HepG2 (cell line): ENCODE measurements at regions not wholly inside any gene's neighbourhood (a gene's known extent, or its start where the extent isn't known, plus 50 kb on each side); places are given as distances from the start of the nearest gene placed in this dataset.

Experiments
- ATAC-seq: fragments of 200-7000 bp; cut with Tn5 transposase; 3 replicates; pipeline ENCODE4 v1.9.1; 2020; ENCODE audit warnings: mild to moderate bottlenecking, moderate library complexity
- BruUV-seq: library from RNA; stranded (reverse); fragments of 400-500 nt; replicated peaks from 2 replicates; lab custom pipeline; 2021; lab: Mats Ljungman, UMichigan
- CTCF ChIA-PET: fragments of 300-600 bp; formaldehyde crosslinking; extraction: SDS; loops from one replicate; lab custom pipeline; 2021; ENCODE audit warnings: low total read pairs, inconsistent platforms, low intra/inter-chr PET ratio; lab: Yijun Ruan, JAX
- POLR2A ChIA-PET: fragments of 350-600 bp; sonication (Branson Sonifier 250); formaldehyde crosslinking; loops from one replicate; lab custom pipeline; 2020; ENCODE audit warnings: antibody characterized with exemption, inconsistent platforms; lab: Yijun Ruan, JAX
- DNase-seq: peaks from one replicate; pipeline ENCODE4 v3.0.0-alpha.2; 2015; ENCODE audit warnings: low spot score
- FAIRE-seq: peaks from 3 replicates; lab custom pipeline; 2011; peaks lifted over from hg19 to GRCh38; lab: Jason Lieb, UNC
- H2AFZ ChIP-seq: one replicate; pipeline ENCODE4 v1.6.1; 2011; ENCODE audit warnings: low read length, inconsistent platforms
- H3K27ac ChIP-seq: fragments of 300-600 bp; 3 replicates; pipeline ENCODE4 v1.8.0; 2011; ENCODE audit warnings: mixed run types, mild to moderate bottlenecking, mixed read lengths, low read length, inconsistent platforms; ENCODE audit not compliant: insufficient read depth; ENCODE audit errors: extremely low read length
- H3K27me3 ChIP-seq, 2 experiments: fragments of 200-600 bp in 1 of 2; 2 replicates in 1 of 2; 3 replicates in 1 of 2; pipeline versions ENCODE4 v1.6.0 to v1.8.0; 2011; ENCODE audit warnings: low read length in 2 of 2, mild to moderate bottlenecking in 2 of 2, moderate library complexity in 2 of 2, inconsistent platforms in 1 of 2; ENCODE audit not compliant: insufficient read depth in 2 of 2, control insufficient read depth in 1 of 2
- H3K36me3 ChIP-seq, 2 experiments: fragments of 200-600 bp in 1 of 2; replicated peaks in 1 of 2; 2 replicates in 1 of 2; 3 replicates in 1 of 2; pipeline versions ENCODE4 v1.5.1 to v1.8.0; 2011; ENCODE audit warnings: low read length in 2 of 2, inconsistent platforms in 1 of 2; ENCODE audit not compliant: insufficient read depth in 2 of 2, control insufficient read depth in 1 of 2
- H3K4me1 ChIP-seq: 2 replicates; pipeline ENCODE4 v1.5.1; 2012; ENCODE audit warnings: low read length, inconsistent platforms; ENCODE audit not compliant: insufficient read depth
- H3K4me2 ChIP-seq: 2 replicates; pipeline ENCODE4 v1.6.0; 2011; ENCODE audit warnings: low read depth, low read length, inconsistent platforms
- H3K4me3 ChIP-seq, 3 experiments: fragments of 200-600 bp in 1 of 3; sonication (generic), shearing (Covaris generic) in 1 of 3; replicated peaks in 1 of 3; 2 replicates each; pipeline ENCODE4 v1.5.1; 2011 to 2016; ENCODE audit warnings: low read length in 3 of 3, inconsistent platforms in 2 of 3, low read depth in 2 of 3, mild to moderate bottlenecking in 2 of 3, control low read depth in 1 of 3, mixed read lengths in 1 of 3; ENCODE audit not compliant: insufficient read depth in 1 of 3
- H3K79me2 ChIP-seq: one replicate; pipeline ENCODE4 v1.6.1; 2011; ENCODE audit warnings: low read length, inconsistent platforms; ENCODE audit not compliant: insufficient read depth
- H3K9ac ChIP-seq: 2 replicates; pipeline ENCODE4 v1.6.0; 2011; ENCODE audit warnings: mild to moderate bottlenecking, low read depth, low read length, inconsistent platforms; ENCODE audit not compliant: insufficient read depth
- H3K9me3 ChIP-seq: 2 replicates; pipeline ENCODE4 v1.5.1; 2012; ENCODE audit warnings: mild to moderate bottlenecking, low read length
- H4K20me1 ChIP-seq: 2 replicates; pipeline ENCODE4 v1.6.0; 2011; ENCODE audit warnings: inconsistent platforms, mild to moderate bottlenecking, low read length, moderate library complexity; ENCODE audit not compliant: insufficient read depth
- CBX2 ChIP-seq, 2 experiments: fragments of 200-600 bp in 1 of 2; sonication (generic); formaldehyde crosslinking in 1 of 2; IDR thresholded peaks; 2 replicates each; pipeline versions ENCODE4 v1.7.0 to v1.8.1; 2018 to 2022; ENCODE audit warnings: low read depth in 2 of 2, low read length in 1 of 2, mild to moderate bottlenecking in 1 of 2, missing genetic modification reagents in 1 of 2
- FOXM1 ChIP-seq: sonication (generic); formaldehyde crosslinking; IDR thresholded peaks from 2 replicates; pipeline ENCODE4 v1.5.0; 2020; ENCODE audit warnings: missing genetic modification reagents
- GTF3A ChIP-seq: sonication (generic); formaldehyde crosslinking; conservative IDR thresholded peaks from 2 replicates; pipeline ENCODE4 v1.4.0; 2020; ENCODE audit warnings: mild to moderate bottlenecking, missing genetic modification reagents
- KDM5A ChIP-seq: fragments of 200-600 bp; sonication (generic); IDR thresholded peaks from 2 replicates; pipeline ENCODE4 v1.7.0; 2018; ENCODE audit warnings: antibody characterized with exemption, mild to moderate bottlenecking, low read length, borderline replicate concordance
- KDM5B ChIP-seq: sonication (generic); formaldehyde crosslinking; IDR thresholded peaks from 2 replicates; pipeline ENCODE4 v1.4.0; 2020; ENCODE audit warnings: missing genetic modification reagents, mild to moderate bottlenecking, borderline replicate concordance
- MXD3 ChIP-seq: IDR thresholded peaks from 2 replicates; pipeline ENCODE4 v1.6.1; 2016; ENCODE audit warnings: mild to moderate bottlenecking, missing biosample characterization, missing genetic modification reagents
- RAD21 ChIP-seq: fragments of 450-650 bp; formaldehyde crosslinking; IDR thresholded peaks from 2 replicates; pipeline ENCODE4 v1.5.0; 2020; ENCODE audit warnings: mild to moderate bottlenecking
- SNAPC2 ChIP-seq: sonication (generic); formaldehyde crosslinking; IDR thresholded peaks from 2 replicates; pipeline ENCODE4 v1.8.1; 2022; ENCODE audit warnings: mild to moderate bottlenecking, missing genetic modification reagents
- TERF1 ChIP-seq: sonication (generic); formaldehyde crosslinking; IDR thresholded peaks from 2 replicates; pipeline ENCODE4 v1.8.0; 2022; ENCODE audit warnings: mild to moderate bottlenecking, missing genetic modification reagents, moderate library complexity
- ZBTB37 ChIP-seq: sonication (generic); formaldehyde crosslinking; IDR thresholded peaks from 2 replicates; pipeline ENCODE4 v1.4.0; 2020; ENCODE audit warnings: mild to moderate bottlenecking, missing genetic modification reagents
- ZBTB7A ChIP-seq: sonication (generic); formaldehyde crosslinking; IDR thresholded peaks from 2 replicates; pipeline ENCODE4 v1.8.0; 2022; ENCODE audit warnings: mild to moderate bottlenecking, missing genetic modification reagents
- ZIK1 ChIP-seq: sonication (generic); formaldehyde crosslinking; IDR thresholded peaks from 2 replicates; pipeline ENCODE4 v1.5.0; 2020; ENCODE audit warnings: mild to moderate bottlenecking, low read depth, missing genetic modification reagents, borderline replicate concordance
- ZNF670 ChIP-seq: sonication (generic); formaldehyde crosslinking; IDR thresholded peaks from 2 replicates; pipeline ENCODE4 v1.8.0; 2022; ENCODE audit warnings: mild to moderate bottlenecking, missing genetic modification reagents, borderline replicate concordance
- ZNF724P ChIP-seq: sonication (generic); formaldehyde crosslinking; IDR thresholded peaks from 2 replicates; pipeline ENCODE4 v1.8.0; 2022; ENCODE audit warnings: missing genetic modification reagents, borderline replicate concordance
- ZSCAN25 ChIP-seq: sonication (generic); formaldehyde crosslinking; IDR thresholded peaks from 2 replicates; pipeline ENCODE4 v1.8.0; 2022; ENCODE audit warnings: mild to moderate bottlenecking, missing genetic modification reagents
- WGBS: methylation state at CpG from one replicate; pipeline ENCODE4 v1.1.6; 2017; ENCODE audit warnings: low lambda C conversion rate; 5-methylcytosine and 5-hydroxymethylcytosine counted together
- in situ Hi-C: cut with HindIII; loops from 2 replicates; pipeline ENCODE4 v1.10.0; 2017; ENCODE audit warnings: low pct_unique_long_range_greater_than_20kb; ENCODE audit not compliant: extremely low pct_ligation_motif_present
- intact Hi-C: fragments of 100-400 bp; cut with micrococcal nuclease; formaldehyde crosslinking; loops from one replicate; pipeline ENCODE4 v1.10.0; 2022; ENCODE audit not compliant: unreplicated experiment

GRCh38 chr2:147460155-147460554 lies 384.7 kb upstream of the ACVR2A start:
- Histone ChIP-seq H3K4me2 (no peak overlapping the region), H3K36me3 (no peaks in the 10 kb centered on the region), H4K20me1 (no peaks in the 10 kb centered on the region), H3K9ac (no peak overlapping the region), H2AFZ (no peak overlapping the region), H3K4me3 (no peak overlapping the region), H3K27ac (no peak overlapping the region), H3K79me2 (no peaks in the 10 kb centered on the region), H3K9me3 (no peaks in the 10 kb centered on the region), H3K4me1 (0 out of 2 replicates have a peak, but pooled peaks cover 10% of the 10 kb centered on the region), H3K27me3 (no peaks in the 10 kb centered on the region; a peak in 1 of 5 replicates)
- CTCF ChIA-PET: no interaction called here
- intact Hi-C loops: loop anchor here (5.0 kb wide), 1 partner anchor 153 kb away; no protein-coding TSS in a partner anchor
- TF ChIP-seq ZBTB37 (CRISPR knock-in tag) (no peak), SNAPC2 (CRISPR knock-in tag) (no peak), GTF3A (CRISPR knock-in tag) (no peak), MXD3 (CRISPR knock-in tag) (no peak), ZSCAN25 (no peak)
- DNase-seq (no peak), FAIRE-seq (no peak), ATAC-seq (no peak)
- in situ Hi-C loops: no loop called here
- POLR2A ChIA-PET: no interaction called here
- 0% methylated on average over 1 of the region's 1 CpG for WGBS
- BruUV-seq: no TSS peak

- H3K4me3 ChIP-seq: no peak overlapping the region
- in situ Hi-C loops: no loop called here
- BruUV-seq: no TSS peak
- POLR2A ChIA-PET: no interaction called here
- WGBS: 3% methylated on average over 2 of the region's 2 CpGs
- no peaks in the 10 kb centered on the region for H3K9me3 ChIP-seq
- no peak for FAIRE-seq
- no peak overlapping the region for H3K4me2 ChIP-seq
- H3K27me3 ChIP-seq: no peaks in the 10 kb centered on the region
- no peak overlapping the region for H3K27ac ChIP-seq
- no peak for DNase-seq
- no peaks in the 10 kb centered on the region for H3K4me1 ChIP-seq
- H4K20me1 ChIP-seq: no peaks in the 10 kb centered on the region
- intact Hi-C loops: no loop called here
- H3K9ac ChIP-seq: no peak overlapping the region
- CTCF ChIA-PET: no interaction called here
- ATAC-seq: no peak
- no peaks in the 10 kb centered on the region for H3K36me3 ChIP-seq
- H2AFZ ChIP-seq: no peak overlapping the region
- H3K79me2 ChIP-seq: no peaks in the 10 kb centered on the region
- TF ChIP-seq KDM5A (no peak), TERF1 (no peak), RAD21 (CRISPR knock-in tag) (no peak), ZNF724P (CRISPR knock-in tag) (no peak), ZIK1 (CRISPR knock-in tag) (no peak), ZBTB7A (CRISPR knock-in tag) (no peak), ZNF670 (no peak), KDM5B (CRISPR knock-in tag) (no peak), CBX2 (IDR thresholded peaks at IDR 0.05; ENCODE audit: low read depth, low read length) (no peak), CBX2 (CRISPR knock-in tag; IDR thresholded peaks at IDR 0.05; ENCODE audit: low read depth) (no peak), MXD3 (CRISPR knock-in tag) (no peak), FOXM1 (CRISPR knock-in tag) (no peak)
These were observed 388.1 kb upstream of the ACVR2A start for GRCh38 chr2:147456779-147457178.
